Testis (tissue), 2 donors: ENCODE measurements at regions not wholly inside any gene's neighbourhood (a gene's known extent, or its start where the extent isn't known, plus 50 kb on each side); places are given as distances from the start of the nearest gene placed in this dataset.
"Not testable (repeated sequence)": the region's sequence is repeated elsewhere in the genome, so short reads cannot be mapped to it uniquely, and the experiment has no call there.

ENCODE experiments used
- DNase-seq: peaks from one replicate; pipeline ENCODE4 v3.0.0-alpha.2; 2019
- H3K27ac ChIP-seq, 2 donors: fragments of 200-600 bp; sonication (generic); one replicate each; pipeline ENCODE4 v1.5.1; 2019
- H3K27me3 ChIP-seq: fragments of 200-600 bp; sonication (generic); one replicate; pipeline ENCODE4 v1.5.1; 2019
- H3K36me3 ChIP-seq: fragments of 200-600 bp; sonication (generic); one replicate; pipeline ENCODE4 v1.5.1; 2017; ENCODE audit warnings: low read depth; ENCODE audit errors: missing control alignments
- H3K4me1 ChIP-seq: fragments of 200-600 bp; sonication (generic); one replicate; pipeline ENCODE4 v1.5.1; 2019
- H3K4me3 ChIP-seq, 2 donors: fragments of 200-600 bp; sonication (generic); one replicate each; pipeline ENCODE4 v1.5.1; 2017 to 2019
- H3K9me3 ChIP-seq: fragments of 200-600 bp; sonication (generic); one replicate; pipeline ENCODE4 v1.5.1; 2017
- CTCF ChIP-seq, 3 experiments: fragments of 450-650 bp in 2 of 3; fragments of 200-600 bp in 1 of 3; sonication (generic) in 1 of 3; IDR thresholded peaks; one replicate each; pipeline ENCODE4 v1.5.1; 2016 to 2019; ENCODE audit warnings: antibody characterized with exemption in 3 of 3, mild to moderate bottlenecking in 2 of 3, moderate library complexity in 1 of 3
- POLR2A ChIP-seq: fragments of 450-650 bp; IDR thresholded peaks from one replicate; pipeline ENCODE4 v1.6.1; 2017; ENCODE audit warnings: antibody characterized with exemption, mild to moderate bottlenecking, moderate library complexity
- WGBS, 2 donors: methylation state at CpG; one replicate each; pipeline ENCODE4 v1.1.5; 2018; 5-methylcytosine and 5-hydroxymethylcytosine counted together
- intact Hi-C: fragments of 100-400 bp; cut with DNase I; formaldehyde crosslinking; loops from one replicate; pipeline ENCODE4 v1.15.1; 2023; ENCODE audit warnings: low total_unique reads

GRCh38 chr13:50544211-50544610 is 299.3 kb downstream of the DLEU7 start:
- intact Hi-C loops, result no loop called here
- Histone ChIP-seq H3K4me1 (no peaks in the 10 kb centered on the region), H3K4me3 (no peak overlapping the region), H3K36me3 (no peaks in the 10 kb centered on the region), H3K27ac (no peak overlapping the region), H3K9me3 (no peaks in the 10 kb centered on the region), H3K27me3 (no peaks in the 10 kb centered on the region)
- DNase-seq, result no peak
- TF ChIP-seq POLR2A (no peak), CTCF (IDR thresholded peaks at IDR 0.05) (no peak)
- WGBS, 2 donors, result 72 to 73% methylated on average over 3 of the region's 3 CpGs

- DNase-seq, H3K36me3 ChIP-seq, H3K9me3 ChIP-seq, H3K4me3 ChIP-seq, H3K27ac ChIP-seq, intact Hi-C loops, H3K27me3 ChIP-seq, H3K4me1 ChIP-seq: not testable (repeated sequence)
- WGBS, 2 donors, result 93 to 98% methylated on average over 2 of the region's 2 CpGs
Measured at GRCh38 chr13:50547175-50547574, 296.3 kb downstream of the DLEU7 start.

GRCh38 chr13:50548586-50548985 is 294.9 kb downstream of the DLEU7 start:
- intact Hi-C loops, result no loop called here
- DNase-seq, result no peak
- TF ChIP-seq CTCF (IDR thresholded peaks at IDR 0.05), result no peak
- no peak for TF ChIP-seq POLR2A
- Histone ChIP-seq H3K27ac (no peak overlapping the region), H3K36me3 (no peaks in the 10 kb centered on the region), H3K9me3 (no peaks in the 10 kb centered on the region), H3K27me3 (no peaks in the 10 kb centered on the region), H3K4me1 (no peaks in the 10 kb centered on the region), H3K4me3 (no peak overlapping the region)
- 89 to 95% methylated on average over 2 of the region's 2 CpGs for WGBS, 2 donors

- WGBS, 2 donors, result 92 to 94% methylated on average over 4 of the region's 4 CpGs
- intact Hi-C loops, result no loop called here
- DNase-seq, result no peak
- no peaks in the 10 kb centered on the region for H3K4me1 ChIP-seq
- H3K4me3 ChIP-seq, result no peak overlapping the region
- H3K36me3 ChIP-seq, result no peaks in the 10 kb centered on the region
- no peak overlapping the region for H3K27ac ChIP-seq
- H3K27me3 ChIP-seq, result no peaks in the 10 kb centered on the region
- no peak for TF ChIP-seq POLR2A
- TF ChIP-seq CTCF (IDR thresholded peaks at IDR 0.05), result no peak
- H3K9me3 ChIP-seq, result no peaks in the 10 kb centered on the region
Measured at GRCh38 chr13:50549221-50549942, 294.1 kb downstream of the DLEU7 start.

- H3K4me3 ChIP-seq, result no peak overlapping the region
- DNase-seq, result no peak
- H3K27ac ChIP-seq, result no peak overlapping the region
- no peak for TF ChIP-seq CTCF (IDR thresholded peaks at IDR 0.05)
- no peak for TF ChIP-seq POLR2A
- no peaks in the 10 kb centered on the region for H3K9me3 ChIP-seq
- H3K4me1 ChIP-seq, result no peaks in the 10 kb centered on the region
- intact Hi-C loops, result no loop called here
- WGBS, 2 donors, result 90 to 100% methylated on average over 1 of the region's 1 CpG
- H3K36me3 ChIP-seq, result no peaks in the 10 kb centered on the region
- H3K27me3 ChIP-seq, result no peaks in the 10 kb centered on the region
Measured at GRCh38 chr13:50550151-50550550, 293.3 kb downstream of the DLEU7 start.
